A549 (cell line): ENCODE measurements at regions not wholly inside any gene's neighbourhood (a gene's known extent, or its start where the extent isn't known, plus 50 kb on each side); places are given as distances from the start of the nearest gene placed in this dataset.
A peak's percentile ranks its signal among the peaks of the same experiment; 100 is the strongest.

Experiments
- ATAC-seq, 2 experiments: fragments of 200-7000 bp in 1 of 2; fragments of >200 bp in 1 of 2; cut with Nextera tagmentation in 1 of 2; cut with Tn5 transposase in 1 of 2; 3 replicates each; pipeline versions ENCODE4 v1.8.0 to v1.9.1; 2018 to 2020; ENCODE audit warnings: mild to moderate bottlenecking in 1 of 2, moderate library complexity in 1 of 2
- CTCF ChIA-PET: fragments of 300-600 bp; sonication (Branson Sonifier 250); formaldehyde crosslinking; extraction: SDS; loops from one replicate; lab custom pipeline; 2021; ENCODE audit warnings: antibody characterized with exemption, inconsistent platforms; lab: Yijun Ruan, JAX
- POLR2A ChIA-PET: fragments of 350-600 bp; formaldehyde crosslinking; extraction: SDS; loops from one replicate; lab custom pipeline; 2021; ENCODE audit warnings: antibody characterized with exemption, inconsistent platforms; lab: Yijun Ruan, JAX
- DNase-seq, 2 experiments: peaks; one replicate each; pipeline versions ENCODE4 v3.0.0 to v3.0.0-alpha.2; 2011 to 2016; ENCODE audit warnings: low read depth in 1 of 2, low spot score in 1 of 2
- FAIRE-seq: peaks from 2 replicates; lab custom pipeline; 2011; peaks lifted over from hg19 to GRCh38; lab: Jason Lieb, UNC
- H3K27ac ChIP-seq, 2 experiments: fragments of >200 bp; sonication (Bioruptor Twin); formaldehyde crosslinking; 3 replicates each; pipeline ENCODE4 v1.5.1; 2016 to 2017
- H3K4me1 ChIP-seq: fragments of >200 bp; sonication (Bioruptor Twin); formaldehyde crosslinking; 3 replicates; pipeline ENCODE4 v1.6.1; 2016
- H3K4me2 ChIP-seq: fragments of >200 bp; sonication (Bioruptor Twin); formaldehyde crosslinking; 3 replicates; pipeline ENCODE4 v1.6.1; 2016
- H3K4me3 ChIP-seq: fragments of >200 bp; sonication (Bioruptor Twin); formaldehyde crosslinking; 3 replicates; pipeline ENCODE4 v1.5.1; 2016
- H3K9me3 ChIP-seq: fragments of >200 bp; sonication (Bioruptor Twin); formaldehyde crosslinking; 3 replicates; pipeline ENCODE4 v1.6.1; 2016
- BCL3 ChIP-seq: fragments of >200 bp; sonication (Bioruptor Twin); formaldehyde crosslinking; IDR thresholded peaks from 3 replicates; pipeline ENCODE4 v1.6.1; 2016
- BHLHE40 ChIP-seq: IDR thresholded peaks from 2 replicates; pipeline ENCODE4 v1.6.1; 2012; ENCODE audit warnings: low read depth, low read length, inconsistent platforms
- CBX2 ChIP-seq: fragments of 200-600 bp; sonication (generic); IDR thresholded peaks from 2 replicates; pipeline ENCODE4 v1.6.1; 2016; ENCODE audit warnings: low read depth, mild to moderate bottlenecking, borderline replicate concordance
- CBX8 ChIP-seq: fragments of 200-600 bp; sonication (generic); IDR thresholded peaks from 2 replicates; pipeline ENCODE4 v1.6.1; 2016
- CEBPB ChIP-seq, 2 experiments: fragments of >200 bp in 1 of 2; sonication (Bioruptor Twin) in 1 of 2; formaldehyde crosslinking in 1 of 2; IDR thresholded peaks; 2 replicates each; pipeline ENCODE4 v1.6.1; 2012 to 2016
- CHD4 ChIP-seq: fragments of 200-600 bp; sonication (generic); IDR thresholded peaks from 2 replicates; pipeline ENCODE4 v1.6.1; 2016; ENCODE audit warnings: antibody characterized with exemption, mild to moderate bottlenecking, borderline replicate concordance
- E2F6 ChIP-seq: IDR thresholded peaks from 2 replicates; pipeline ENCODE4 v1.6.1; 2012; ENCODE audit warnings: low read depth, borderline replicate concordance
- EP300 ChIP-seq, 2 experiments: fragments of >200 bp; sonication (Bioruptor Twin); formaldehyde crosslinking; IDR thresholded peaks; 2 replicates in 1 of 2; 3 replicates in 1 of 2; pipeline ENCODE4 v1.6.1; 2016 to 2017
- ESRRA ChIP-seq: fragments of 150-350 bp; IDR thresholded peaks from 2 replicates; pipeline ENCODE4 v1.6.1; 2014; ENCODE audit warnings: mild to moderate bottlenecking, low read length, borderline replicate concordance
- FOSL2 ChIP-seq, 2 experiments: fragments of 450-650 bp in 1 of 2; fragments of >200 bp in 1 of 2; sonication (Bioruptor Twin) in 1 of 2; formaldehyde crosslinking; IDR thresholded peaks; 2 replicates each; pipeline versions ENCODE4 v1.5.0 to v1.6.1; 2016 to 2020; ENCODE audit warnings: mild to moderate bottlenecking in 1 of 2, moderate library complexity in 1 of 2
- FOXS1 ChIP-seq: fragments of 250-450 bp; sonication (Bioruptor Pico); IDR thresholded peaks from 2 replicates; pipeline ENCODE4 v1.5.0; 2020; ENCODE audit warnings: mild to moderate bottlenecking, moderate library complexity
- GATA3 ChIP-seq: IDR thresholded peaks from 2 replicates; pipeline ENCODE4 v1.6.1; 2012; ENCODE audit warnings: borderline replicate concordance
- HDAC2 ChIP-seq: fragments of 200-600 bp; sonication (generic); IDR thresholded peaks from 2 replicates; pipeline ENCODE4 v1.6.1; 2016
- HEYL ChIP-seq: fragments of 250-450 bp; sonication (Bioruptor Pico); IDR thresholded peaks from 2 replicates; pipeline ENCODE4 v1.8.0; 2021; ENCODE audit warnings: mild to moderate bottlenecking, moderate library complexity
- HOXB13 ChIP-seq: fragments of 250-450 bp; sonication (Bioruptor Pico); IDR thresholded peaks from 2 replicates; pipeline ENCODE4 v1.5.0; 2020; ENCODE audit warnings: low read depth, mild to moderate bottlenecking, moderate library complexity
- HOXB5 ChIP-seq: fragments of 250-450 bp; sonication (Bioruptor Pico); IDR thresholded peaks from 2 replicates; pipeline ENCODE4 v1.5.0; 2020; ENCODE audit warnings: mild to moderate bottlenecking, moderate library complexity
- JUN ChIP-seq, 2 experiments: fragments of >200 bp; sonication (Bioruptor Twin); formaldehyde crosslinking; IDR thresholded peaks; 2 replicates in 1 of 2; 3 replicates in 1 of 2; pipeline ENCODE4 v1.6.1; 2016 to 2017
- KDM5A ChIP-seq: fragments of 200-600 bp; sonication (generic); IDR thresholded peaks from 2 replicates; pipeline ENCODE4 v1.6.1; 2016; ENCODE audit warnings: antibody characterized with exemption, mild to moderate bottlenecking
- MAX ChIP-seq: IDR thresholded peaks from 2 replicates; pipeline ENCODE4 v1.6.1; 2012
- MAZ ChIP-seq: fragments of 150-350 bp; IDR thresholded peaks from 2 replicates; pipeline ENCODE4 v1.6.1; 2014; ENCODE audit warnings: antibody characterized with exemption, low read depth, low read length, borderline replicate concordance
- NR3C1 ChIP-seq: fragments of >200 bp; sonication (Bioruptor Twin); formaldehyde crosslinking; IDR thresholded peaks from 3 replicates; pipeline ENCODE4 v1.6.1; 2017
- PBX3 ChIP-seq: IDR thresholded peaks from 2 replicates; pipeline ENCODE4 v1.6.1; 2012
- POLR2A ChIP-seq: IDR thresholded peaks from 2 replicates; pipeline ENCODE4 v1.6.1; 2012; ENCODE audit warnings: mild to moderate bottlenecking, low read length
- POLR2AphosphoS2 ChIP-seq: conservative IDR thresholded peaks from 2 replicates; pipeline ENCODE4 v1.6.1; 2012; ENCODE audit warnings: low read length, improper control_type of control experiment, inconsistent platforms
- RAD21 ChIP-seq, 2 experiments: fragments of >200 bp in 1 of 2; sonication (Bioruptor Twin) in 1 of 2; formaldehyde crosslinking in 1 of 2; IDR thresholded peaks in 1 of 2; conservative IDR thresholded peaks in 1 of 2; 2 replicates in 1 of 2; 3 replicates in 1 of 2; pipeline ENCODE4 v1.6.1; 2012 to 2018; ENCODE audit warnings: inconsistent platforms in 1 of 2
- RARB ChIP-seq: fragments of 250-450 bp; sonication (Bioruptor Pico); IDR thresholded peaks from 2 replicates; pipeline ENCODE4 v1.8.0; 2021; ENCODE audit warnings: mild to moderate bottlenecking, moderate library complexity
- RCOR1 ChIP-seq: fragments of 150-350 bp; IDR thresholded peaks from 2 replicates; pipeline ENCODE4 v1.6.1; 2014; ENCODE audit warnings: antibody characterized with exemption, low read length, low read depth
- TFCP2L1 ChIP-seq: fragments of 250-450 bp; sonication (Bioruptor Pico); IDR thresholded peaks from 2 replicates; pipeline ENCODE4 v1.5.0; 2021; ENCODE audit warnings: mild to moderate bottlenecking
- TP53 ChIP-seq: fragments of 250-450 bp; sonication (Bioruptor Pico); IDR thresholded peaks from 2 replicates; pipeline ENCODE4 v1.5.0; 2021; ENCODE audit warnings: mild to moderate bottlenecking, moderate library complexity
- ZC3H11A ChIP-seq: fragments of 450-650 bp; IDR thresholded peaks from 2 replicates; pipeline ENCODE4 v1.6.1; 2014; ENCODE audit warnings: antibody characterized with exemption, mild to moderate bottlenecking
- ZFP36 ChIP-seq: fragments of 450-650 bp; IDR thresholded peaks from 2 replicates; pipeline ENCODE4 v1.6.1; 2014; ENCODE audit warnings: borderline replicate concordance; ENCODE audit not compliant: partially characterized antibody
- ZNF302 ChIP-seq: fragments of 250-450 bp; sonication (Bioruptor Pico); IDR thresholded peaks from 2 replicates; pipeline ENCODE4 v1.9.0; 2021; ENCODE audit warnings: inconsistent platforms, mild to moderate bottlenecking, moderate library complexity
- ZSCAN20 ChIP-seq: fragments of 250-450 bp; sonication (Bioruptor Pico); IDR thresholded peaks from 2 replicates; pipeline ENCODE4 v1.8.0; 2022; ENCODE audit warnings: mild to moderate bottlenecking, moderate library complexity
- WGBS: methylation state at CpG from one replicate; pipeline ENCODE4 v1.1.6; 2017; ENCODE audit errors: missing lambda C conversion rate; 5-methylcytosine and 5-hydroxymethylcytosine counted together

- peaks cover 11% of the 10 kb centered on the region; the same call in 2 of the 3 replicates for H3K4me1 ChIP-seq
- H3K4me2 ChIP-seq: no peak overlapping the region
- ATAC-seq: no peak
- no peak overlapping the region for H3K27ac ChIP-seq
- no peak overlapping the region for H3K4me3 ChIP-seq
- TF ChIP-seq NR3C1: no peak
- no peak for TF ChIP-seq JUN (IDR thresholded peaks at IDR 0.05)
- no peak for TF ChIP-seq MAX
- TF ChIP-seq GATA3: no peak
- TF ChIP-seq EP300 (IDR thresholded peaks at IDR 0.05): no peak
- no peak for TF ChIP-seq HOXB13 (CRISPR knock-in tag)
- no peak for TF ChIP-seq KDM5A
- TF ChIP-seq BCL3: no peak
- TF ChIP-seq PBX3: no peak
- TF ChIP-seq POLR2A: no peak
- TF ChIP-seq HEYL (CRISPR knock-in tag): no peak
- FAIRE-seq: no peak
- DNase-seq: no peak
- no peaks in the 10 kb centered on the region for H3K9me3 ChIP-seq
- WGBS: 49% methylated on average over 1 of the region's 1 CpG
- POLR2A ChIA-PET: no interaction called here
- CTCF ChIA-PET: no interaction called here
Observed at GRCh38 chr12:66999141-66999540, 270.0 kb upstream of the CAND1 start.

GRCh38 chr12:67001251-67001650 is 267.9 kb upstream of the CAND1 start:
- TF ChIP-seq PBX3 (no peak), FOXS1 (CRISPR knock-in tag) (no peak), ZC3H11A (no peak), POLR2A (no peak), CHD4 (no peak), RARB (CRISPR knock-in tag) (no peak), ZSCAN20 (CRISPR knock-in tag) (no peak), CBX2 (no peak), HDAC2 (no peak), ZFP36 (no peak), E2F6 (no peak), FOSL2 (IDR thresholded peaks at IDR 0.05) (no peak), FOSL2 (CRISPR knock-in tag; IDR thresholded peaks at IDR 0.05) (no peak)
- WGBS: 49% methylated on average over 2 of the region's 2 CpGs
- DNase-seq (no peak), FAIRE-seq (no peak), ATAC-seq (no peak)
- H3K27ac ChIP-seq: no peak overlapping the region
- H3K4me2 ChIP-seq: no peak overlapping the region
- CTCF ChIA-PET: no interaction called here
- POLR2A ChIA-PET: no interaction called here
- peaks cover 11% of the 10 kb centered on the region; the same call in 2 of the 3 replicates for H3K4me1 ChIP-seq
- H3K9me3 ChIP-seq: no peaks in the 10 kb centered on the region
- H3K4me3 ChIP-seq: no peak overlapping the region

- H3K4me1 ChIP-seq: peaks cover 11% of the 10 kb centered on the region; the same call in 2 of the 3 replicates
- H3K27ac ChIP-seq: no peak overlapping the region
- POLR2A ChIA-PET: no interaction called here
- no peak overlapping the region for H3K4me3 ChIP-seq
- WGBS: 34% methylated on average over 2 of the region's 2 CpGs
- TF ChIP-seq ESRRA (no peak), CEBPB (IDR thresholded peaks at IDR 0.05) (no peak), TP53 (CRISPR knock-in tag) (no peak), ZNF302 (no peak), PBX3 (no peak), CHD4 (no peak), CBX8 (no peak), BHLHE40 (no peak), POLR2AphosphoS2 (no peak), MAZ (no peak), HDAC2 (no peak), RCOR1 (no peak), TFCP2L1 (no peak), HOXB5 (CRISPR knock-in tag) (no peak), RAD21 (conservative IDR thresholded peaks at IDR 0.05 in 1 of 2, IDR thresholded peaks at IDR 0.05 in 1 of 2) (no peak), HEYL (CRISPR knock-in tag) (no peak)
- no peak for ATAC-seq
- DNase-seq: peak in 1 of 2 experiments; percentile 38
- peak overlapping the region; percentile 62 for H3K4me2 ChIP-seq
- CTCF ChIA-PET: no interaction called here
- no peaks in the 10 kb centered on the region for H3K9me3 ChIP-seq
- no peak for FAIRE-seq
Observed at GRCh38 chr12:67002720-67003119, 266.4 kb upstream of the CAND1 start.
